Ecto neural progenitor cell (in vitro differentiated cells): ENCODE measurements at regions not wholly inside any gene's neighbourhood (a gene's known extent, or its start where the extent isn't known, plus 50 kb on each side); places are given as distances from the start of the nearest gene placed in this dataset.

Experiments used
- DNase-seq: peaks from one replicate; pipeline ENCODE4 v3.0.0-alpha.2; 2018; ENCODE audit warnings: low spot score

DNA sequence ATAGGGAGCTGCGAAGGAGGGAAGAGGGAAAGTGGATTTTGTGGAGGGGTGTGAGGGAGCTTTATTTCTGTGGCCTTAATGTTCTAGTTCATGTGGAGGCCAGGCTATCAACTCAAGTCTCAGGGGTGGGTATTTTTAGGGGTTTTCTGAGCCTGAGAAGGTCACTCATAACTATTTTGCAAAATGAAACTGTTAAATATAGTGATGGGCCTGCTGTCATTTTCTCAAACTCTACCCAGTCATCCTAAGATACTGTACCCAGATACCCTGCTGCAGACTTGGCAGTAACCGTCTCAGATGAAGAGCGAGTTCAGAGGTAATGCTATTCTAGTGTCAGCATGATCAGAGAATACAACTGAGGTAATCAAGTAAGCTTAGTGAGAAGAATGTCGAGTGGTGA, 545.0 kb upstream of the TBL1XR1 start:
- DNase-seq: no peak

DNA sequence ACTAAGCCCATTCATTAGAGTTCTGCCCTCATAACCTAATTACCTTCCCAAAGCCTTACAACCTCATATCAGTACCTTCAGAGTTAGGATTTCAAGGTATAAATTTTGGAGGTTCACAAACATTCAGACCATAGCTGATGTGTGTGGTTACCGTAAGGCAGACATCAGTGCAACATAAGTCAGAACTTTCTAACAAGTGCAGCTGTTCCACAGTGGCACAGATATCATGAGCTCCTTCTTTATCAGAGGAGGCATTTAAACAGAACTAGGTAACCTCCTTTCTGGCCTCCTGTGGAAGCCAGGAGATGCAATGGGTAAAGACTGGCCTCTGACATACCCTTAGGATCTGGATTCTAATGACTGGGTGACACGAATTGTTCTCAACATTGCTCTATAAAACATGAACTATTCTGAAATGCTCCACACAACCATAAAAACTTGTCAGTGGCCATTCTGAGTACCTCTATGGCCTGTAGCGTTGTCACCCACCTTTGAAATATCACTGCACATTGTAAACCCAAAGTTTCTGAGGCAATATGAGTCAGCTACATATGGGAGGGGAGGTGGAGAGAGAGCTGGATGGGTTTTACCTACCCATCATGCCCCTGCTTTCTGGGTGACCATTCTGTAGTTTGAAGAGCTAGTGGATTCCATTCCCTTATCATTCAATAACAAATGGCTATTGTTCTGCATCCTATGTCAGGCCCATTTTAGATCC, 546.0 kb upstream of the TBL1XR1 start:
- DNase-seq: no peak

DNA sequence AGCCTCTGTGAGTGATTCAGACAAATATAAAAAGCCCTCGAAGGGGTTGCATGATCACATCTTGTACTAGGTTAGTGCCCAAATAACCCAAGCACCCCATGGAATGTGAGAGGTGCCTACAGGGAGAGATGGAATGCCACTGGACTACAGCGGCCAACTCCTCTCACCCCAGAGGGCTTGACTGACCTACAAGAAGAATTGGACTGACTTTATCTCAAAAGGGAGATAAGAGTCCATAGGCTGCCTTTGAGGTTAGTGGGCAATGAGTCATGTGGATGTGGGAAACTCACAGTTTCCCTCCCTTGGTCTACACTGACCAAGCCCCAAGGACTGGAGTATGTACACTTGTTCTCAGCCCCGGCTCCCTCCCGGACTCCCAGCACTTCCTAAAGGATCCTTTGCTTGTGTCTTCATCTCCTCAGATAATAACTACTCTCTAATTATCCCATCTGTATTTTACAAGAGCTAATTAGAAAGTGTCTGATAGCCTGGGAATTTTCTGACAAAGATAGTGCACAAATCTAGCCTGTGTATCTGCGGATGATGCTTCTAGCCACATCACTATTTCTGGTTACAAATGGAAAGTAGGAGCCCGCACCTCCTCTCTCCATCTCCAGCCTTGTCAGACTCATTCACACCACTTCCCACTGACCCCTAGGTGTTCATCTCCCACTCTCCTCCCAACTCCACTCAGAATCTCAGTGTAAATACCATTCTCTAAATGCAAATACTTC, 547.8 kb upstream of the TBL1XR1 start:
- no peak for DNase-seq

DNA sequence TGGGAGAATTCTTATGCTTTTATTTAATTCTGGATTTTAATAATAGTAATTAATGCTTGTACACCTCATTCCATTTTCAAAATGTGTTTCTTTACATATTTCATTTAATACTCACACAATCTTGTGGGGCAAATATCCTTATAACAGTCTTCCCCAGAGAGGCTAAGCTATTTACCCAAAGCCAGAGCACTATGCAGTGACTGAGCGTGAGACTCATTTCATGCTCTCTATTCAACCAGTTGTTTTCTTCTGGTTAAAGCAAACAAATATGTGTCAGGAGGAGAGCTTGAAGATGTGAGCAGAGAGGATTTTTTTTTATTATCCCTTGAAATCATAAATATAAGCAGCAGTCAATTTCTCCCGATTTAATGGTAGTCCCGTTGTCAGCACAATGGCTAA, 548.3 kb upstream of the TBL1XR1 start:
- no peak for DNase-seq

DNA sequence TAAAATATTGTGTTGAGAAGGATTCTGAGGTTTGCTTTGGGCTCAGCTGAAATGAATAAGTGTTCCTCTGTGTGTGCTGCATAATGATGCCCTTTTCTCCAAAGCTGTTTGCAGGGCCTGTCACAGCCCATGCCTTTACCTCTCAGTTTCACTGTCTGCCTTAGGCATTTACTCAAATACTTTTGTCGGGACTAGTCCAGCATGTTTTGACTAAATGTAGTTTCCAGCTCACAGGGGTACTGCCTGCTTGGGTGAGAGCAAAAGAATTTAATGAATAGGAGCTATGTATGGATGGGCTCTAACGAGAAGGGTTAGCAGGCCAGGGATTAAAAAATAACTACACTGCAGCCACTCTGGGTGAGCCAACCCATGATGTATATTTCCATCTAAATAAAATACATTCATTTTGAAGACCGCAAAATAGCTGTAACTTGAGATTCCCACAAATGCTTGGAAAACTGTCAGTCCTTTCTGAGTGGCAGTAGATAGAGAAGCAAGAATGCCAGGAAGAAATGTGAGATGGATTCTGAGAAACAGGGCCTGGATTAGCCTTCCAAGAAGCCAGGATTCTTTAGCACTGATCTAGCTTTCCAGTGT, 549.2 kb upstream of the TBL1XR1 start:
- no peak for DNase-seq

DNA sequence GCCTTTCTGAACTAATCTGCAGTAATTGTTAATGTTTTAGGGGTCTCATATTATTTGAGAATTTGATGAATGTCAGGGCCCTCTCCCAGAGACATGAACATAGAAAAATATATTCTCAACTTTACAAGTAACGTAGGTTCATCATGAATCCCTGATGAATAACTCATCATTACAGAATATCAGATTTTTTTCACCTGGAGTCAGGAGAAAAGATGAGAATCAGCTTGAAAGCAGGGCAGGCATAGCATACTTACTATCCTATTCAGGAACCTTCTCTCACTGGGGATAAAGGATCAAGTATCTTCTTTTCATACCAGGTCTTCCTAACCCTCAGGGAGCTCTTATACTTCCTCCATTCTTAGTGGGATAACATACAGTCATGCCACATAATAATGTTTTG, 552.6 kb upstream of the TBL1XR1 start:
- no peak for DNase-seq

DNA sequence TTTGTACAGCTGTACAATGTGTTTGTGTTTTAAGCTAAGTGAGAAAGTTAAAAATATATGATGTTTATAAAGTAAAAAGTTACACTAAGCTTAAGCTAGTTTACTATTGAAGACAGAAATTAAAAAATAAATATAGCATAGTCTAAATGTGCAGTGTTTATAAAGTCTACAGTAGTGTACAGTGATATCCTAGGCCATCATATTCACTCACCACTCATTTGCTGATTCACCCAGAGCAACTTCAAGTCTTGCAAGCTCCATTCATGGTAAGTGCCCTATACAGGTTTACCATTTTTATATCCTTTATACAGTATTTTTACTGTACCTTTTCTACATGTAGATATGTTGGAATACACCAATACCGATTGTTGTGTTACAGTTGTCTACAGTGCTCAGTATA, 553.2 kb upstream of the TBL1XR1 start:
- DNase-seq: no peak

DNA sequence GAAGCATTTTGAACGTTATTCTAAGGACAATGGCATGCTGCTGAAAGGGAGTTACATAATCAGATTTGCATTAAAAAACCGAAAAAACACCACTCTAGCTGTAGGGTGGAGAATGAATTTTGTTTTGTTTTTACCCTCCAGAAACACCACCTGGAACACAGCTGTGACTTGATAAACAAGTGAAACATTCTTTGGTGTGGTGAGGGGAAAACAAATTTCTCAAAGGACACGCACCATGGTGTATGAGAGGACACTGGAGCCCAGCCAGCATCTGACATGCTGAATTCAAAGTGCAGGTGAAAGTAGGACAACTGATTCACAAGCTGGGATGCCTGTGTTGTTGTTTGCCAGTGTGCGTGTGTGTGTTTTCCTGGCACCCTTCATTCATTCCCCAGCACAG, 554.5 kb upstream of the TBL1XR1 start:
- DNase-seq: no peak

DNA sequence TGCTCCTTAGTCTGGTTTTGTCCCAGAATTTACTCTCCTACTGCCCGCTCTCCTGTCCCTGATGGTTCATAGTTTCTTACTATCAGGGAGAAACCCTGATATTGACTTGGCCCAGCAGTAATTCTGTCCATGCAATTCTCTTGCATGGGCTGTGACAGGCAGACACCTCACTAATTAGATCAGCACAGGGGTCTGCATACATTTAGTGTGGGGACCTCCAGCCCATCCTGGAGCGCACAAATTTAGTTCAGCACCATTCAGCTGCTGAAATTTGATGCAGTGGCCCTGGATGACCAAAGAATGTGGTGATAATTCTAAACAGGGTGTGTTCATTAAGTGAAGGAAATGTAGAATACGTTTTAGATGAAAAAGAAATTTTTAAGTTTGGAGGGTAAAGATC, 555.5 kb upstream of the TBL1XR1 start:
- DNase-seq: no peak

DNA sequence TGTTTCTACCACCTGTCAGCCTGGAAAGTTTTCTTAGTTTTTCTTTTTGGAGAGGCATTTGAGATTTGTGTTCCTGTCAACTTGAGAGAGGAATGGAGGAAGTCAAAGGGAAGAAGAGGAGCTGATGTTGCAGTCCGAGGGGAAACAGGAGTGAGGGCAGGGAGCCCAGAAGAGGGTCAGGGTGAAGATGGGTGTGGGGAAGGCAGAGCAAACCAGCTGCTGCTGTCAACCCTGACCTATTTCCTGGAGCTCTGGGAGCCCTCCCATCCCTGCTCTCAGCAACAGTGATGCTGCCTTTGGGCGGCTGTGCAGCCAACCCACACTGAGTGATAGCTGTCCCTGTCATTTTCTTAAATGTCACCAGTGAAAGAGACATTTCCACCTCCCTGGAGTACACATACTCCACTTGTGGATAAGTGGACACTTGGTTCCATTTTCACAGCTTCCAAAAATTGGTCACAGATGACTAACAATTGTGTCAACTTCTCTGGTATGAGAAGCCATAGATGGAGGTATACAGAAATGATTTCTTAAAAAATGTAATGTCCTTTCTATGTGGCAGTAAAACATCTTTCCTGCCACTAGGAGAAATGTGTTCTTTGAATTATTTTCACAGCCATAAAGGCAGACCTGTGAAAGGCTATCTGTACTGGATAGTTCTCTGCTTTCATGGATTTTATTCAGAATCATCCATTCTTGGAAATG, 556.3 kb upstream of the TBL1XR1 start:
- no peak for DNase-seq

DNA sequence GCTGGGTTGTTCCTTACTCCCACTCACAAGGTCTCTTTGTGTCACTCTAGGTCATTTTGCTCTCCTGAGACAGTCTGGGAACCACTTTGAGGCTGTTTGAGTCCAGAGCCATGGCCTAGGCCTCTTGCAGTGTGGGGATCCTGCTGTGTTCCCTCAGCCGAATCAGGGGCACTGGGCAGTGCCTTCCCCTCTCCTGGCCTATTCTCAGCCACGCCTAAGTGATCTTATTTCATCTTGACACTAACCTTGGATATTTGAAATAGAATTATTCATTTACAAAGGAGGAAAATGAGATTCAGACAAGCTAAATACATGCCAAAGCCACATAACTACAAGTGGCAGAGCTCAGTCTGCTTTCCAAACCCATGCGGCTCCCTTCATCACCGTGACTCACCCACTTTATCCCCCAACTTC, 557.2 kb upstream of the TBL1XR1 start:
- no peak for DNase-seq

DNA sequence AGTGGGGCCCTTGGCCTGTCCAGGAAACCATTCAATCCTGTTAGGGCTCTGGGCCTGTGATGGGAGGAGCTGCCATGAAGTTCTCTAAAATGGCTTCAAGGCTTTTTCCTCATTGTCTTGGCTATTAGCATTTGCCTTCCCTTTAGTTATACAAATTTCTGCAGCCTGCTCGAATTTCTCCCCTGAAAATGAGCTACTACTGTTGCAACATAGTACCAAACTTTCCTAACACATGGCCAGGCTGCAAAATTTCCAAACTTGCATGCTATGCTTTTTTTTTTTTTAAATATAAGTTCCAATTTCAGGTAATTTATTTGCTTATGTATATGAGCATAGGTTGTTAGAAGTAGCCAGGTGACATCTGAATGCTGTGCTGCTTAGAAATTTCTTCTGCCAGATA, 560.8 kb upstream of the TBL1XR1 start:
- no peak for DNase-seq

DNA sequence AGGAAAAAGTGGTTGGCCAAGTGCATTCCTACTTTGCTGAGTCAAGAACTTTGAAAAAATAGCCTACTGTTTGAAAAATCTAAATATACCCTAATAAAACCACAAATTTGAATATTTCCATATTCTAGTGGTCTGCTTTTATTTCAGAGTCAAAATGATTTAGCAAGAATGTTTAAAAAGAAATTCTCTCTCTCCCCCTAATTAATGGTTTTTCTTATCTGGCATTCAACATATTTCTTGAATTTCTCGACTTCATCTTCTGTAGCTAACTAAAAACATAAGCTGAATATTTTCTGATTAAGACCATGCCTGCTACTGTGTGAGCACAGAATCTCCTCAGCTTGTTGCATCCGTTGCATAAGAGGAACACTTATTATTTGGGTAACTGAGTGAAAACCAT, 563.5 kb upstream of the TBL1XR1 start:
- DNase-seq: no peak

DNA sequence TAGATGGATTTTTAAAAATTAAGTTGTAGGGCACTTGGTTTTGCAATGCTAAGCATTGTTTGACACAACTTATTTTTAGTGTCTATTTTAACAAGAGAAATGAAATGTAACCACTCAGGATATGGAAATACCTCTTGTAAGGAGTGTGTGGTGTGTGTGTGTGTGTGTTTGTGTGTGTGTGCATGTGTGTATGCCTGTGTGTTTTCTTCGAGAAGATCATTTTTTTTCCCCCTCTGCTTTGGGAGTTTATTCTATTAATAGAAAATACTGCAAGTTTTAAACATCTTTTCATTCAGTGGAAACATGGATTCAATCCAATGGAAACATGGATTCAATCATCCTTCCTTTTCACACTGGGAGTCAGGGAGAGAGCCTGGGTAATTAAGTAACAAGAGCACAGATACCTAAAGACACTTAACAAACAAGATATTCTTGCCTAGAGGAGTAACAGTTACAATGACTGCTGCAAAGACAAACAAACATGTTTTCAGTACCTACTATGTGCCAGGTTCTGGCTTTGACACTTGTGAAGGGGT, 567.2 kb upstream of the TBL1XR1 start:
- no peak for DNase-seq

DNA sequence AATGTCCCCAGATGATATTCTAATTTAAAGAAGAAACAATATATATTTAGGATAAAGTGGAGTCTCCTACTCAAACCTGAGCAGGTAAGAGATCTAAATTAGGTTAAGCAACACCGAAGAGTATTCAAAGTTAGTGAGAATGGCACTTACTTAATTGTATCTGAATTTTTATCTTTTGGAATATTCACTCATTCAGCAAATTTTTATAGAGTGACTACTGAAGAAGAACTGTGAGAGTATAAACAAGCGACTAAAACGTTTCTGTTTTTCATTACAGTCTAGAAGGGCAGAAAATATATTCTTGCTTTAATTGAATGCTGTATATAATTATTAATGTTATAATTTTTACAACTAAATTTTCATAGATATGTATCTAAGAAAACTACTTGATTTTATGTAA, 567.7 kb upstream of the TBL1XR1 start:
- DNase-seq: no peak

DNA sequence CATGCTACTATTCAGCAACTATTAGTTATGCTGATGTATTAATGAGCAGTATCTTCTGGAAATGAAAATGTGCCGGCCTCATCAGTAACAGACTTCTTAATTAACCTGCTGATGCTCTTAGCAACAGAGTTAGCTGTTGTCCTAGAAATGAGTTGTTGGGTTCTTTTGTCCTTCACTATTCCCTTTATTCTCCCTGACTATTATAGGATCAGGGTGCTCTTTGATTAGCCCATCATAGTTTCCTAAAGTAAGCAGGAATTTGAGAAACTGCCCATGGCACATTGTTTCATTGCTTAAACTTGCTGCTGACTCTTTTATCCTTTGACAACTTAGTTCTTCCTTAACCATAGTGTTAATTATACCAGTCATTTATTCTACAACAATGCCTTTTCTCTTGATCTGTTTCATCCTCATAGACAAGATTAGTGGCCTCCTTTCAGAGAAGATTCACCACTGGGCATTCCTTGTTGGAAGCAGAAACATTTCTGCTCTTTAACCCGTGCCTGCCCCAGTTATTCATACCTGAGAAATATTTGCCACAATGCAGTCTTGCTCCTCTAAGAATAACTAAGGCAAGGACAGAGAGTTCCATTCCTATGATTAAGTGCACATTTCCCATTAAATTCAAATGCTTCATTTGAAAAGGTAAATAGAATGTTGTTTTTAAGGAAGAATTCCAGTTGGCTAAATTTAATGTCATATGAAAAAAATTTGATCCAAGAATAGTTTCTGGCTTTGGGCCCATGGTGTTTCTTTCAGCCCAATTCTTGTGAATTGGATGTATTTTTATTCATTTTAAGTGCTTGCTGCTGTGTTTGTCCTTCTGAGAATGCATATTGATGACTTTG, 573.3 kb upstream of the TBL1XR1 start:
- no peak for DNase-seq

DNA sequence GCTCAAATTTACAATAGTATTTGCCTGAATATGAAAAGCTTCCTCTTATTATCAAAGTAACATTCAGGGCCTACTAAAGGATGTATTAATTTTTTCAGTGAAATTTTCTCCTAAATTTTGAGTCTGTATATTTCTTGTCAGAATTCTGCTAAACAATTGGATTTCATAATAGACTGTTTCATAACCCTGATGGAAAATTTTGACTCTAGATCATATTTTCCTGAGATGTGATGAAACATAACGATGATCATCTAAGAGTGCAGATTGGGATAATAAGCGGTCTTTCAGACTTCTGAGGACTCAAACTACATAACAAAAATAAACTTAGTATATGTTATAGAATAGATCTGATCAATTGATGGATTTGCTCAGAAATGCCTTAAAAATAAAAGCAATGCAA, 574.5 kb upstream of the TBL1XR1 start:
- DNase-seq: no peak

DNA sequence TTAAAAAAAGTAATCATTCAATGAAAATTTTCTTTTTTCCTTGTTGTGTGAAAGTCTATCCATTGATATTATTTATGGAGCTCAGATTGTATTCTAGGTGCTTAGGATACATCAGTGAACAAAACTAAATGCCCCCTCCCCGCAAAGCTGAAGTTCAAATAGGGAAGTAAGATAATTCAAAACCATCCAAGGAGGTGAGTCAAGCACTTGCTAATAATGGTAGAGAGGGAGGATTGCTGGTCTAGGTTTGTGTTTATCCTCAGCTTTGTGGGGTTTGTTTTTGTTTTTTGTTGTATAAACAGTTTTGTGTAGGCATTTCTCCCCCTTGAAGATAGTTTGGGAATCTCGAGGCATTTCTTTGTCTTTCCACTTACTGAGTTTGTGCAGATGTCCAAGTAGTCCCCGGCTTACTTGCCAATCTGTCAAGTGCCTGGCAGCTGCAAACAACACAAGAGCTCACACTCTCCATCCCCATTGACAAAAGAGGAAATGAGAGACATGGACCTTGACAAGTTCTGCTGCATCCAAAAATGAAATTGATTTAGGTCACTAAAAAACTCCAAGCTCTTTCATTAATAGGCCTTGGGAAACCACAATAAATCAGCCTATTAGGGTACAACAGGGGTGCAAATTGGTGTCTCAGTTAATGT, 575.8 kb upstream of the TBL1XR1 start:
- DNase-seq: no peak

DNA sequence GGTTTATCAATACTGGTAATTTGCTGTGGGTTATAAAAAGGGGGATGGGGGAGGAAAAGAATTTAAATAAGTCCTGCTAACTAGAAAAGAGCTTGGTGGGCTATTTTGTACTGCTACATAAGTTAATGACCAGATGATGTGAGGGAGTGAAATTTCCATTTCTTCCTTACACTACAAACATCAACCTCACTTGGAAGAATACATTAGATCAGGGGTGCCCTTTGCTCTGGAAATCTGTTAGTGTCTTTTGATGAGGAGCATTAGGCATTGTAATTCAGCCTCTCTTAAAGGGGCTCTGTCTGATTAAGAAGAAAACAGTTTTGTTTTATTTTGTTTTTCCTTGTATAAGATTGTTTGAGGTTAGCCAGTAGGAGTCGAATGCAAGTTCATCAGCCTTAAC, 576.4 kb upstream of the TBL1XR1 start:
- no peak for DNase-seq

DNA sequence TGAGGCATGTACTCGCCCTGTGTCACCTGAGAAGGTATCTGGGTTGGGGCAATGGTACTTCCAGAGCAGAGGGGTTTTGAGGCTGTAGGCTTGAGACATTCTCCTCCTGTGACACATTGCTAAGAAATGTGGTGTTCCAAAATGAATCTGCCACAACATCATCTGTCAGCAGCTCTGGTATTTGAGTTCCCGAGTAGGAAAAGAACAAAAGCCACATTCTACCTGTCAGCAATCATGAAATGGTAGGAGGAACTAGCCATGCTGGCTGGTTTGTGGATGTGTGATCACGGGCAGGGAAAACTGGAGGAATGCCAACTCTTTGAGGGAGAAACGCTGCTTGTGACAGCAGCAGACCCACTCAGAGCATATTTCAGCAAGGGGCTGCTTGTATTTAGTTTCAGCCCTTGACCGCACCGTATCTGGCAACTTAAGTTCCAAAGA, 579.4 kb upstream of the TBL1XR1 start:
- DNase-seq: no peak

DNA sequence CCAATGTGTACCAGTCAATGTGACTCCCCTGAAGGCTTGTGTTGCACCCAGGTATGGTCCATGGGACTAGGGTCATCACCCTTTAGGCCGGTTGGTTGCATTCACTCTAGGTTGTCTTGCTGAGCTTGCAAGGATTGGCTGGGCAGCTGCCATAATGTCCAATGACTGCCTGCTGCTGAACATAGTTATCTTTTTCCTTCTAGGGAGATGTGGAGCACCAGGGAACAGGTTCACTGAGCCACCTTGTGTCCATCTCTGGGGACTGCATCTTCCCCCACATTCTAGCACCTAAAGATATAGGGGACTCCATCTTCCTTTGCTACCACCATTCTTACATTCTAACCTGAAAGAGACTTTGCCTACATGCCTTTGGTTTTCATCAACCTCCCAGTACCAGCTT, 580.4 kb upstream of the TBL1XR1 start:
- peak; percentile 52 for DNase-seq
